ENCODE measurements at regions not wholly inside any gene's neighbourhood (a gene's known extent, or its start where the extent isn't known, plus 50 kb on each side); places are given as distances from the start of the nearest gene placed in this dataset.

- TF ChIP-seq, protein P1, sequence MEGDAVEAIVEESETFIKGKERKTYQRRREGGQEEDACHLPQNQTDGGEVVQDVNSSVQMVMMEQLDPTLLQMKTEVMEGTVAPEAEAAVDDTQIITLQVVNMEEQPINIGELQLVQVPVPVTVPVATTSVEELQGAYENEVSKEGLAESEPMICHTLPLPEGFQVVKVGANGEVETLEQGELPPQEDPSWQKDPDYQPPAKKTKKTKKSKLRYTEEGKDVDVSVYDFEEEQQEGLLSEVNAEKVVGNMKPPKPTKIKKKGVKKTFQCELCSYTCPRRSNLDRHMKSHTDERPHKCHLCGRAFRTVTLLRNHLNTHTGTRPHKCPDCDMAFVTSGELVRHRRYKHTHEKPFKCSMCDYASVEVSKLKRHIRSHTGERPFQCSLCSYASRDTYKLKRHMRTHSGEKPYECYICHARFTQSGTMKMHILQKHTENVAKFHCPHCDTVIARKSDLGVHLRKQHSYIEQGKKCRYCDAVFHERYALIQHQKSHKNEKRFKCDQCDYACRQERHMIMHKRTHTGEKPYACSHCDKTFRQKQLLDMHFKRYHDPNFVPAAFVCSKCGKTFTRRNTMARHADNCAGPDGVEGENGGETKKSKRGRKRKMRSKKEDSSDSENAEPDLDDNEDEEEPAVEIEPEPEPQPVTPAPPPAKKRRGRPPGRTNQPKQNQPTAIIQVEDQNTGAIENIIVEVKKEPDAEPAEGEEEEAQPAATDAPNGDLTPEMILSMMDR (IDR thresholded peaks at IDR 0.05), result no peak
- TF ChIP-seq POLR2A (IDR thresholded peaks at IDR 0.05), result no peak
Observed at GRCh38 chr6:23091795-23092194, 522.4 kb downstream of the HDGFL1 start.

Measured in thyroid gland (tissue), 4 donors.